ENCODE measurements at regions not wholly inside any gene's neighbourhood (a gene's known extent, or its start where the extent isn't known, plus 50 kb on each side); places are given as distances from the start of the nearest gene placed in this dataset.

DNA sequence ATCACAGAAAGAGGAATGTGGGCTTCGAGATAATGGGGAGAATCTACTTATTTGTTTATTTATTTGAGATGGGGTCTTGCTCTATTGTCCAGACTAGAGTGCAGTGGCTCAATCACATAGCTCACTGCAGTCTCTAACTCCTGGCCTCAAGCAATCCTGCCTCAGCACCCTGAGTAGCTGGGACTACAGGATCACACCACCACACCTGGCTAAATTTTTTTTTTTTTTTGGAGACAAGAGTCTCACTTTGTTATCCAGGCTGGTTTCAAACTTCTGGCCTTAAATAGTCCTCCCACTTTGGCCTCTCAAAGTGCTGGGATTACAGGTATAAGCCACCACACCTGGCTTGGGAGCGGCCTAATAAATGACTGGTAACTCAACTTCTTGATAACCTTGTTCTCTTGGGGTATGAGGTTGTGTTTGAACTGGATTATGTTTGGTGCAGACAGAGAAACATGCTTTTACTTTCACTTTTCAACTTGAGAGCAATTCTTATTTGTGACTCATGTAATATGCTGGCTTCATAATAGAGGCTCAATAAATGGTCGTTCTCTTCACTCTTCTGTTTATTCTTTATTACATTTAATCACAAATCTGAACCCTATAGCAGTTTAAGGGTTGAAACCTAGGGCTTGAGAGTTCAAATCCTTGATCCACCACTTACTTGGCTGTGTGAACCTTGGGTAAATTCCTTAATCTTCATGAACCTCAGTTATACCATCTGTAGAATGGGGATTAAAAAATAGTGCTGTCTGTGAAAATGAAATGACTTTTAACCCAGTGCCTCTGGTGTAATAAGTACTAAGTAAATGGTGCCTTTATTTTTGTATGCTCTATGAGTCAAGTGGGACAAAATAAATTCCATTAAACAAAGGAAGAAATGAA, 129.1 kb upstream of the HS3ST2 start:
- TF ChIP-seq, protein P1, sequence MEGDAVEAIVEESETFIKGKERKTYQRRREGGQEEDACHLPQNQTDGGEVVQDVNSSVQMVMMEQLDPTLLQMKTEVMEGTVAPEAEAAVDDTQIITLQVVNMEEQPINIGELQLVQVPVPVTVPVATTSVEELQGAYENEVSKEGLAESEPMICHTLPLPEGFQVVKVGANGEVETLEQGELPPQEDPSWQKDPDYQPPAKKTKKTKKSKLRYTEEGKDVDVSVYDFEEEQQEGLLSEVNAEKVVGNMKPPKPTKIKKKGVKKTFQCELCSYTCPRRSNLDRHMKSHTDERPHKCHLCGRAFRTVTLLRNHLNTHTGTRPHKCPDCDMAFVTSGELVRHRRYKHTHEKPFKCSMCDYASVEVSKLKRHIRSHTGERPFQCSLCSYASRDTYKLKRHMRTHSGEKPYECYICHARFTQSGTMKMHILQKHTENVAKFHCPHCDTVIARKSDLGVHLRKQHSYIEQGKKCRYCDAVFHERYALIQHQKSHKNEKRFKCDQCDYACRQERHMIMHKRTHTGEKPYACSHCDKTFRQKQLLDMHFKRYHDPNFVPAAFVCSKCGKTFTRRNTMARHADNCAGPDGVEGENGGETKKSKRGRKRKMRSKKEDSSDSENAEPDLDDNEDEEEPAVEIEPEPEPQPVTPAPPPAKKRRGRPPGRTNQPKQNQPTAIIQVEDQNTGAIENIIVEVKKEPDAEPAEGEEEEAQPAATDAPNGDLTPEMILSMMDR (IDR thresholded peaks at IDR 0.05), result no peak
- TF ChIP-seq POLR2A (IDR thresholded peaks at IDR 0.05), result no peak
